ENCODE measurements at regions not wholly inside any gene's neighbourhood (a gene's known extent, or its start where the extent isn't known, plus 50 kb on each side); places are given as distances from the start of the nearest gene placed in this dataset.

DNA sequence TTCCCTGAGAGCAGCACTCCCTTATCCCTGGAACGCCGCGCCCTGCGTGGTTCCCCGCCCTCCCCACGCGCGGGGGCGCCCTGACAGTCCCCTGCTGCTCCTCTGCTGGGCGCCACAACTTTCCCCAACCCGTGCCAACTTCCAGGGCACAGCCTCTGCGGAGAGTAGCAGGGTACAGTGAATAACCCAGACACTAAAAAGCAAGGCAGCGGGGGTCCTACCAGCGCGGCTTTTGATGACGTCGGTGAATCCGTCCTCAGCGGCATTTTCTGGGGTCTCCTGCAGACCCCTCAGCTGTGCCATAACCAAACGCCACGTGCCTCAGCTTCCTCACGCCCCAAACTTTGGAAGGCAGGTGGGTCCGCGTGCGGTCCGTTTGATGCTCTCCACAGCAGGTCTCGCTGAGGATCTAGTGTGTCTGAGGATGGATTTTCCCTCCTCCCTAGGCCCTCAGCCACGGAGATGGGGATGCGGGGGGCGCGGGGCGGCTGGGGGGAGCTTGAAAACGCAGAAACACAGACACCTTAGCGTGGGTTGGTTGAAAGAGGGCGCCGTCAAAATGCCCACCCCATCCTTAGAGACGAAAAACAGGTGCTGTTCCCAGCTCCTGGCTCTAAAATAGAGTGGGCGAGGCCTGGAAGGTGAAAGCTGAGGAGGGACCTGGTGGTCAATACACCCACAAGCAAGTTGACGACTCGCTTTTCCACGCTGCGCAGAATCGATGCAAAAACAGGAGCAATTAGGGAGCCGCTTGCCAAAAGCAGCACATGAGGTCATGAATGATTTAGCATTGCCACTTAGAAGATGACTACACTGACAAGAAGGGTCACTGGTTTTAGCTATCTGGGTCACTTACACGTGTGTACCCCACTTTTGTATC lies 405.6 kb downstream of the FAM47A start (continued):
- TF ChIP-seq, protein P1, sequence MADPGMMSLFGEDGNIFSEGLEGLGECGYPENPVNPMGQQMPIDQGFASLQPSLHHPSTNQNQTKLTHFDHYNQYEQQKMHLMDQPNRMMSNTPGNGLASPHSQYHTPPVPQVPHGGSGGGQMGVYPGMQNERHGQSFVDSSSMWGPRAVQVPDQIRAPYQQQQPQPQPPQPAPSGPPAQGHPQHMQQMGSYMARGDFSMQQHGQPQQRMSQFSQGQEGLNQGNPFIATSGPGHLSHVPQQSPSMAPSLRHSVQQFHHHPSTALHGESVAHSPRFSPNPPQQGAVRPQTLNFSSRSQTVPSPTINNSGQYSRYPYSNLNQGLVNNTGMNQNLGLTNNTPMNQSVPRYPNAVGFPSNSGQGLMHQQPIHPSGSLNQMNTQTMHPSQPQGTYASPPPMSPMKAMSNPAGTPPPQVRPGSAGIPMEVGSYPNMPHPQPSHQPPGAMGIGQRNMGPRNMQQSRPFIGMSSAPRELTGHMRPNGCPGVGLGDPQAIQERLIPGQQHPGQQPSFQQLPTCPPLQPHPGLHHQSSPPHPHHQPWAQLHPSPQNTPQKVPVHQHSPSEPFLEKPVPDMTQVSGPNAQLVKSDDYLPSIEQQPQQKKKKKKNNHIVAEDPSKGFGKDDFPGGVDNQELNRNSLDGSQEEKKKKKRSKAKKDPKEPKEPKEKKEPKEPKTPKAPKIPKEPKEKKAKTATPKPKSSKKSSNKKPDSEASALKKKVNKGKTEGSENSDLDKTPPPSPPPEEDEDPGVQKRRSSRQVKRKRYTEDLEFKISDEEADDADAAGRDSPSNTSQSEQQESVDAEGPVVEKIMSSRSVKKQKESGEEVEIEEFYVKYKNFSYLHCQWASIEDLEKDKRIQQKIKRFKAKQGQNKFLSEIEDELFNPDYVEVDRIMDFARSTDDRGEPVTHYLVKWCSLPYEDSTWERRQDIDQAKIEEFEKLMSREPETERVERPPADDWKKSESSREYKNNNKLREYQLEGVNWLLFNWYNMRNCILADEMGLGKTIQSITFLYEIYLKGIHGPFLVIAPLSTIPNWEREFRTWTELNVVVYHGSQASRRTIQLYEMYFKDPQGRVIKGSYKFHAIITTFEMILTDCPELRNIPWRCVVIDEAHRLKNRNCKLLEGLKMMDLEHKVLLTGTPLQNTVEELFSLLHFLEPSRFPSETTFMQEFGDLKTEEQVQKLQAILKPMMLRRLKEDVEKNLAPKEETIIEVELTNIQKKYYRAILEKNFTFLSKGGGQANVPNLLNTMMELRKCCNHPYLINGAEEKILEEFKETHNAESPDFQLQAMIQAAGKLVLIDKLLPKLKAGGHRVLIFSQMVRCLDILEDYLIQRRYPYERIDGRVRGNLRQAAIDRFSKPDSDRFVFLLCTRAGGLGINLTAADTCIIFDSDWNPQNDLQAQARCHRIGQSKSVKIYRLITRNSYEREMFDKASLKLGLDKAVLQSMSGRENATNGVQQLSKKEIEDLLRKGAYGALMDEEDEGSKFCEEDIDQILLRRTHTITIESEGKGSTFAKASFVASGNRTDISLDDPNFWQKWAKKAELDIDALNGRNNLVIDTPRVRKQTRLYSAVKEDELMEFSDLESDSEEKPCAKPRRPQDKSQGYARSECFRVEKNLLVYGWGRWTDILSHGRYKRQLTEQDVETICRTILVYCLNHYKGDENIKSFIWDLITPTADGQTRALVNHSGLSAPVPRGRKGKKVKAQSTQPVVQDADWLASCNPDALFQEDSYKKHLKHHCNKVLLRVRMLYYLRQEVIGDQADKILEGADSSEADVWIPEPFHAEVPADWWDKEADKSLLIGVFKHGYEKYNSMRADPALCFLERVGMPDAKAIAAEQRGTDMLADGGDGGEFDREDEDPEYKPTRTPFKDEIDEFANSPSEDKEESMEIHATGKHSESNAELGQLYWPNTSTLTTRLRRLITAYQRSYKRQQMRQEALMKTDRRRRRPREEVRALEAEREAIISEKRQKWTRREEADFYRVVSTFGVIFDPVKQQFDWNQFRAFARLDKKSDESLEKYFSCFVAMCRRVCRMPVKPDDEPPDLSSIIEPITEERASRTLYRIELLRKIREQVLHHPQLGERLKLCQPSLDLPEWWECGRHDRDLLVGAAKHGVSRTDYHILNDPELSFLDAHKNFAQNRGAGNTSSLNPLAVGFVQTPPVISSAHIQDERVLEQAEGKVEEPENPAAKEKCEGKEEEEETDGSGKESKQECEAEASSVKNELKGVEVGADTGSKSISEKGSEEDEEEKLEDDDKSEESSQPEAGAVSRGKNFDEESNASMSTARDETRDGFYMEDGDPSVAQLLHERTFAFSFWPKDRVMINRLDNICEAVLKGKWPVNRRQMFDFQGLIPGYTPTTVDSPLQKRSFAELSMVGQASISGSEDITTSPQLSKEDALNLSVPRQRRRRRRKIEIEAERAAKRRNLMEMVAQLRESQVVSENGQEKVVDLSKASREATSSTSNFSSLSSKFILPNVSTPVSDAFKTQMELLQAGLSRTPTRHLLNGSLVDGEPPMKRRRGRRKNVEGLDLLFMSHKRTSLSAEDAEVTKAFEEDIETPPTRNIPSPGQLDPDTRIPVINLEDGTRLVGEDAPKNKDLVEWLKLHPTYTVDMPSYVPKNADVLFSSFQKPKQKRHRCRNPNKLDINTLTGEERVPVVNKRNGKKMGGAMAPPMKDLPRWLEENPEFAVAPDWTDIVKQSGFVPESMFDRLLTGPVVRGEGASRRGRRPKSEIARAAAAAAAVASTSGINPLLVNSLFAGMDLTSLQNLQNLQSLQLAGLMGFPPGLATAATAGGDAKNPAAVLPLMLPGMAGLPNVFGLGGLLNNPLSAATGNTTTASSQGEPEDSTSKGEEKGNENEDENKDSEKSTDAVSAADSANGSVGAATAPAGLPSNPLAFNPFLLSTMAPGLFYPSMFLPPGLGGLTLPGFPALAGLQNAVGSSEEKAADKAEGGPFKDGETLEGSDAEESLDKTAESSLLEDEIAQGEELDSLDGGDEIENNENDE (IDR thresholded peaks at IDR 0.05; ENCODE audit: low read depth, low read length): no peak
- TF ChIP-seq KDM4B (IDR thresholded peaks at IDR 0.05; ENCODE audit: borderline replicate concordance in 2 of 2, low read depth in 1 of 2) (no peak), ELF1 (tag; IDR thresholded peaks at IDR 0.05) (no peak), SMAD2 (IDR thresholded peaks at IDR 0.05; ENCODE audit: low read depth, low read length) (no peak), ZNF384 (IDR thresholded peaks at IDR 0.05; ENCODE audit: low read depth, low read length) (no peak), HNRNPK (IDR thresholded peaks at IDR 0.05; ENCODE audit: low read depth, low read length, poor library complexity, severe bottlenecking) (no peak), ZNF311 (CRISPR knock-in tag; IDR thresholded peaks at IDR 0.05) (no peak), ZNF282 (CRISPR knock-in tag; IDR thresholded peaks at IDR 0.05) (no peak), ZNF239 (CRISPR knock-in tag; IDR thresholded peaks at IDR 0.05) (no peak), POLR3G (IDR thresholded peaks at IDR 0.05; ENCODE audit: extremely low read depth, insufficient read length, insufficient replicate concordance) (no peak), L3MBTL2 (IDR thresholded peaks at IDR 0.05) (no peak), TARDBP (IDR thresholded peaks at IDR 0.05) (no peak)
- TF ChIP-seq, protein P2, sequence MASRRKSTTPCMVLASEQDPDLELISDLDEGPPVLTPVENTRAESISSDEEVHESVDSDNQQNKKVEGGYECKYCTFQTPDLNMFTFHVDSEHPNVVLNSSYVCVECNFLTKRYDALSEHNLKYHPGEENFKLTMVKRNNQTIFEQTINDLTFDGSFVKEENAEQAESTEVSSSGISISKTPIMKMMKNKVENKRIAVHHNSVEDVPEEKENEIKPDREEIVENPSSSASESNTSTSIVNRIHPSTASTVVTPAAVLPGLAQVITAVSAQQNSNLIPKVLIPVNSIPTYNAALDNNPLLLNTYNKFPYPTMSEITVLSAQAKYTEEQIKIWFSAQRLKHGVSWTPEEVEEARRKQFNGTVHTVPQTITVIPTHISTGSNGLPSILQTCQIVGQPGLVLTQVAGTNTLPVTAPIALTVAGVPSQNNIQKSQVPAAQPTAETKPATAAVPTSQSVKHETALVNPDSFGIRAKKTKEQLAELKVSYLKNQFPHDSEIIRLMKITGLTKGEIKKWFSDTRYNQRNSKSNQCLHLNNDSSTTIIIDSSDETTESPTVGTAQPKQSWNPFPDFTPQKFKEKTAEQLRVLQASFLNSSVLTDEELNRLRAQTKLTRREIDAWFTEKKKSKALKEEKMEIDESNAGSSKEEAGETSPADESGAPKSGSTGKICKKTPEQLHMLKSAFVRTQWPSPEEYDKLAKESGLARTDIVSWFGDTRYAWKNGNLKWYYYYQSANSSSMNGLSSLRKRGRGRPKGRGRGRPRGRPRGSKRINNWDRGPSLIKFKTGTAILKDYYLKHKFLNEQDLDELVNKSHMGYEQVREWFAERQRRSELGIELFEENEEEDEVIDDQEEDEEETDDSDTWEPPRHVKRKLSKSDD (conservative IDR thresholded peaks at IDR 0.05; ENCODE audit: low read length): no peak
- TF ChIP-seq, protein P3, sequence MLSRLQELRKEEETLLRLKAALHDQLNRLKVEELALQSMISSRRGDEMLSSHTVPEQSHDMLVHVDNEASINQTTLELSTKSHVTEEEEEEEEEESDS (CRISPR knock-in tag; IDR thresholded peaks at IDR 0.05): no peak
